ENCODE measurements at regions not wholly inside any gene's neighbourhood (a gene's known extent, or its start where the extent isn't known, plus 50 kb on each side); places are given as distances from the start of the nearest gene placed in this dataset.

DNA sequence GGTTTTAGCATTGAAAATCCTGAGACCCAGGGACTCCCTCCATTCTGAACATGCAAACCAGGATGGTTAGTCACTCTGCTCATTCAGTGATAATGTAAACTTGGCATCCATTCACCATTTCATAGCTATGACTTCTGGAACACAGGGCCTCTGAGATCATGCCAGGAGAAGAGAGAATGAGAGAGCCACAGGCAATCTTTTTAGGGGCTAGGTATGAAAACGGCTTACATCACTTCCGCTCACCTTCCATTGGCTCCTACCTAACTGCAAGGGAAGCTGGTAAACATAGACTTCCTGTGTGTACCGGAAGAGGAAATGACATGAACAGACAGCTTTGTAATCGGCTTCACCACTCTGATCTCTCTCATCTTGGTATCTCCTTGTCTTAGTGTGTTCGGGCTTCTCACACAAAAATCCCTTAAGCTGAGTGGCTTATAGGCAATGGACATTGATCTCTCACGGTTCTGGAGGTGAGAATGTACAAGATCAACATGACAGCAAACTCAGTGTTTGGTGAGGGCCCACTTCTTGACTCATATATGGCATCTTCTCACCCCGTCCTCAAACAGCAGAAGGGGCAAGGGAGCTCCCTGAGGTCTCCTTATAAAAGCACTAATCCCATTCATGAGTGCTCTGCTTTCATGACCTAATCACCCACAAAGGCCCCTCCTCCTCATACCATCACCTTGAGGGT lies 465.9 kb upstream of the TBX3 start:
- TF ChIP-seq, protein P1, sequence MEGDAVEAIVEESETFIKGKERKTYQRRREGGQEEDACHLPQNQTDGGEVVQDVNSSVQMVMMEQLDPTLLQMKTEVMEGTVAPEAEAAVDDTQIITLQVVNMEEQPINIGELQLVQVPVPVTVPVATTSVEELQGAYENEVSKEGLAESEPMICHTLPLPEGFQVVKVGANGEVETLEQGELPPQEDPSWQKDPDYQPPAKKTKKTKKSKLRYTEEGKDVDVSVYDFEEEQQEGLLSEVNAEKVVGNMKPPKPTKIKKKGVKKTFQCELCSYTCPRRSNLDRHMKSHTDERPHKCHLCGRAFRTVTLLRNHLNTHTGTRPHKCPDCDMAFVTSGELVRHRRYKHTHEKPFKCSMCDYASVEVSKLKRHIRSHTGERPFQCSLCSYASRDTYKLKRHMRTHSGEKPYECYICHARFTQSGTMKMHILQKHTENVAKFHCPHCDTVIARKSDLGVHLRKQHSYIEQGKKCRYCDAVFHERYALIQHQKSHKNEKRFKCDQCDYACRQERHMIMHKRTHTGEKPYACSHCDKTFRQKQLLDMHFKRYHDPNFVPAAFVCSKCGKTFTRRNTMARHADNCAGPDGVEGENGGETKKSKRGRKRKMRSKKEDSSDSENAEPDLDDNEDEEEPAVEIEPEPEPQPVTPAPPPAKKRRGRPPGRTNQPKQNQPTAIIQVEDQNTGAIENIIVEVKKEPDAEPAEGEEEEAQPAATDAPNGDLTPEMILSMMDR (conservative IDR thresholded peaks at IDR 0.05 in 1 of 2, IDR thresholded peaks at IDR 0.05 in 1 of 2; ENCODE audit: low read depth in 1 of 2, low read length in 2 of 2): no peak
- no peak for TF ChIP-seq EZH2 (IDR thresholded peaks at IDR 0.05; ENCODE audit: low read length, missing control alignments)

All from fibroblast of lung (primary cell).